ENCODE measurements at regions not wholly inside any gene's neighbourhood (a gene's known extent, or its start where the extent isn't known, plus 50 kb on each side); places are given as distances from the start of the nearest gene placed in this dataset.

DNA sequence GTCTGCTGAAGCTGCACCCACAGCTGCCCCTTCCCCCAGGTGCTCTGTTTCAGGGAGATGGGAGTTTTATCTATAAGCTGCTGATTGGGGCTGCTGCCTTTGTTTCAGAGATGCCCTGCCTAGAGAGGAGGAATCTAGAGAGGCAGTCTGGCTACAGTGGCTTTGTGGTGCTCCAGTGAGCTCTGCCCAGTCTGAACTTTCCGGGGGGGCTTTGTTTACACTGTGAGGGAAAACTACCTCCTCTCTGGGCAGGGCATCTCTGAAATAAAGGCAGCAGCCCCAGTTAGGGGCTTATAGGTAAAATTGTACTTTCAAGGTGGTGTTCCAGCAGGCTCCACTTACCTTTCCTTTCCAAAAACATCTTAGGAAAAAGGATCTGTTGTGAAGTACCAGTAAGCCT is 242.2 kb downstream of the SPRY1 start:
- no peaks in the 10 kb centered on the region for H3K27me3 ChIP-seq
- H3K4me3 ChIP-seq, result no peak overlapping the region
- ATAC-seq, result no peak
- H3K4me1 ChIP-seq, result no peaks in the 10 kb centered on the region
- WGBS, 2 donors, result 83 to 84% methylated on average over 1 of the region's 1 CpG
- H3K9me3 ChIP-seq, result peaks cover 0 to 33% (median 0%) of the 10 kb centered on the region in 11 donors
- no peak overlapping the region for H3K27ac ChIP-seq
- TF ChIP-seq, protein P1, sequence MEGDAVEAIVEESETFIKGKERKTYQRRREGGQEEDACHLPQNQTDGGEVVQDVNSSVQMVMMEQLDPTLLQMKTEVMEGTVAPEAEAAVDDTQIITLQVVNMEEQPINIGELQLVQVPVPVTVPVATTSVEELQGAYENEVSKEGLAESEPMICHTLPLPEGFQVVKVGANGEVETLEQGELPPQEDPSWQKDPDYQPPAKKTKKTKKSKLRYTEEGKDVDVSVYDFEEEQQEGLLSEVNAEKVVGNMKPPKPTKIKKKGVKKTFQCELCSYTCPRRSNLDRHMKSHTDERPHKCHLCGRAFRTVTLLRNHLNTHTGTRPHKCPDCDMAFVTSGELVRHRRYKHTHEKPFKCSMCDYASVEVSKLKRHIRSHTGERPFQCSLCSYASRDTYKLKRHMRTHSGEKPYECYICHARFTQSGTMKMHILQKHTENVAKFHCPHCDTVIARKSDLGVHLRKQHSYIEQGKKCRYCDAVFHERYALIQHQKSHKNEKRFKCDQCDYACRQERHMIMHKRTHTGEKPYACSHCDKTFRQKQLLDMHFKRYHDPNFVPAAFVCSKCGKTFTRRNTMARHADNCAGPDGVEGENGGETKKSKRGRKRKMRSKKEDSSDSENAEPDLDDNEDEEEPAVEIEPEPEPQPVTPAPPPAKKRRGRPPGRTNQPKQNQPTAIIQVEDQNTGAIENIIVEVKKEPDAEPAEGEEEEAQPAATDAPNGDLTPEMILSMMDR (IDR thresholded peaks at IDR 0.05), result no peak
- no peak for DNase-seq
- intact Hi-C loops (cut with DNase I), result no loop called here
- no peaks in the 10 kb centered on the region for H3K36me3 ChIP-seq

DNA sequence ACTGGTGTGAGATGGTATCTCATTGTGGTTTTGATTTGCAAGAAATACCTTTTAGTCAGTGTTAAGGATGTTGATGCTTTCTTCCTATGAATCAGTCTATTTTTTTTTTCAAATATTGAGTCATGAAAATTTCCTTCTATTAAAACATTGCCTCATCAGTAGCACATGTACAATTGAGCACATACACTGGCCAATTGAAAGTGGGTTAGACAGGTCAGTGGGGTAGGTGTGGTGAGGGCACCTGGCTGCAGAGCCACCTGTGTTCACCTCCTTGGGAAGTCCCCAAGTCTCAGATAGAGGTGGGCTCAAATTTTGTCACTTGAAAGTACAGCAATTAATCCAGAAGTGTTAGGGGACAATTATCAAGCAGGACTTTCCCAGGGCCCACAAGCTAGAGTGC is 243.7 kb downstream of the SPRY1 start:
- H3K9me3 ChIP-seq, result peaks cover 0 to 24% (median 0%) of the 10 kb centered on the region in 11 donors
- H3K27ac ChIP-seq, result no peak overlapping the region
- no peaks in the 10 kb centered on the region for H3K27me3 ChIP-seq
- intact Hi-C loops (cut with DNase I), result no loop called here
- DNase-seq (no peak), ATAC-seq (no peak)
- no peaks in the 10 kb centered on the region for H3K4me1 ChIP-seq
- TF ChIP-seq, protein P1 (IDR thresholded peaks at IDR 0.05), result no peak
- no peaks in the 10 kb centered on the region for H3K36me3 ChIP-seq
- no peak overlapping the region for H3K4me3 ChIP-seq

DNA sequence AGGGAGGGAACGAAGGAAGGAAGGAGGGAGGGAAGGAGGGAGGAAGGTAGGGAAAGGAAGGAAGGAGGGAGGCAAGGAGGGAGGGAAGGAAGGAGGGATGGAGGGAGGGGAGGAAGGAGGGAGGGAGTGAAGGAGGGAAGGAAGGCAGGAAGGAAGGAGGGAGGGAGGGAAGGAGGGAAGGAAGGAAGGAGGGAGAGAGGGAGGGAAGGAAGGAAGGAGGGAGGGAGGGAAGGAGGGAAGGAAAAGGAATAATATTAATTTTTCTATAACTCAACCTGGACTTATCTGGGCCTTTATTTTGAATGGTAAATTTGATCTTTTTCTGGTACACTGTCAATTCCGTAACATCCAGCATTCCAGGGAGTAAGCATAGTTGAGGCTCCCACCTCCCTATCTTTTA is 244.2 kb downstream of the SPRY1 start:
- H3K9me3 ChIP-seq, result peaks cover 0 to 19% (median 0%) of the 10 kb centered on the region in 11 donors
- H3K4me3 ChIP-seq, result no peak overlapping the region
- intact Hi-C loops (cut with DNase I), result no loop called here
- TF ChIP-seq, protein P1 (IDR thresholded peaks at IDR 0.05), result no peak
- no peak overlapping the region for H3K27ac ChIP-seq
- no peaks in the 10 kb centered on the region for H3K27me3 ChIP-seq
- DNase-seq, result no peak
- no peak for ATAC-seq
- 92% methylated on average over 2 of the region's 2 CpGs for WGBS, 2 donors
- no peaks in the 10 kb centered on the region for H3K4me1 ChIP-seq
- H3K36me3 ChIP-seq, result no peaks in the 10 kb centered on the region

DNA sequence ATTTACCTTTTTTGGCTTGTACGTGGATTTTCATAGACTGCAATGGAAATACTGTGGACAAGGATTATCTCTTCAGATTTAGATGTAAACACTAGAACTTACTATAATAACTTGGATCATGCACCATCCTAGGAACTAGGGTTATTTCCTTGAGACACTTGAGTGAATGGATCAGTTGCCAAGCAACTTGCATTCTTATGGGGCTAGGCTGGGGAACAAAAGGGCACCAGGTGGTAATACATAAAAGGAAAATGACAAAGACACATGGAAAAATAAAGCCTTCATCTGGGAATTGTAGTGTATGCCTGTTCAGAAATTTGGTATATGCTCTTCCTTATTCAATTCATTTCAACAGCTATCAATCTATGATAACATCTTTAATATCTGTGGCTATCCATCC is 247.1 kb downstream of the SPRY1 start:
- DNase-seq (no peak), ATAC-seq (no peak)
- peaks cover 0 to 1% (median 0%) of the 10 kb centered on the region in 9 donors for H3K4me1 ChIP-seq
- H3K36me3 ChIP-seq, result no peaks in the 10 kb centered on the region
- WGBS, 2 donors, result 94 to 98% methylated on average over 1 of the region's 1 CpG
- TF ChIP-seq, protein P1 (IDR thresholded peaks at IDR 0.05), result no peak
- intact Hi-C loops (cut with DNase I), result no loop called here
- H3K27me3 ChIP-seq, result no peaks in the 10 kb centered on the region
- H3K4me3 ChIP-seq, result no peak overlapping the region
- H3K27ac ChIP-seq, result no peak overlapping the region
- H3K9me3 ChIP-seq, result no peaks in the 10 kb centered on the region

DNA sequence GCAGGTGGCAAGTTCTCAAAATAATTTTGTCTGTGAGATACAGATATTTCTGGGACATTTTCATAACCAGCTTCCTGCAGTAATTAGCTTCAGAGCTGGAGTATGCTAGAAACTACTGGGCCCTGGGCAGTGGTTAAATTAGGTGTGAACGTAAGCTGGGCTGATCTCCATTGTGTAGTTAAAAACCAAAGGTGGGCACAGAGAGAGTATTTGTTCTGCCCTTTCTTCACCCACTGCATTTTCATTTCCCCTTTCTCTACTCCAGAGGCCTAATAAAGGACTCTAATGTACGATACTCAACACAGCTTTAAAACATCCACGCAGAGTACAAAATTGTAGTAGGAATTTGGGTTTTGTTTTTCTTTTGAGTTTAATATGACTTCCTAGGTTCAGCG is 252.7 kb downstream of the SPRY1 start:
- intact Hi-C loops (cut with DNase I), result no loop called here
- no peaks in the 10 kb centered on the region for H3K36me3 ChIP-seq
- H3K4me1 ChIP-seq, result peaks cover 0 to 37% (median 20%) of the 10 kb centered on the region in 9 donors

More for the DNA sequence above, 252.7 kb downstream of the SPRY1 start:
- 70 to 81% methylated on average over 4 of the region's 4 CpGs for whole genome bisulfite sequencing, 2 donors
- peak overlapping the region; percentile 28 to 80 (median 65) for H3K27ac ChIP-seq
- DNase-seq, result no peak
- ATAC-seq, result no peak
- TF ChIP-seq, protein P1 (IDR thresholded peaks at IDR 0.05), result no peak
- no peaks in the 10 kb centered on the region for H3K9me3 ChIP-seq
- H3K27me3 ChIP-seq, result no peaks in the 10 kb centered on the region
- no peak overlapping the region for H3K4me3 ChIP-seq
